ENCODE measurements at regions not wholly inside any gene's neighbourhood (a gene's known extent, or its start where the extent isn't known, plus 50 kb on each side); places are given as distances from the start of the nearest gene placed in this dataset.

GRCh38 chrX:147800663-147801062 lies 111.1 kb upstream of the FMR1 start:
- TF ChIP-seq CTCF (IDR thresholded peaks at IDR 0.05) (no peak), POLR2AphosphoS5 (IDR thresholded peaks at IDR 0.05) (no peak), POLR2A (IDR thresholded peaks at IDR 0.05) (no peak)

Measured in breast epithelium (tissue), 3 donors.